ENCODE measurements at regions not wholly inside any gene's neighbourhood (a gene's known extent, or its start where the extent isn't known, plus 50 kb on each side); places are given as distances from the start of the nearest gene placed in this dataset.

DNA sequence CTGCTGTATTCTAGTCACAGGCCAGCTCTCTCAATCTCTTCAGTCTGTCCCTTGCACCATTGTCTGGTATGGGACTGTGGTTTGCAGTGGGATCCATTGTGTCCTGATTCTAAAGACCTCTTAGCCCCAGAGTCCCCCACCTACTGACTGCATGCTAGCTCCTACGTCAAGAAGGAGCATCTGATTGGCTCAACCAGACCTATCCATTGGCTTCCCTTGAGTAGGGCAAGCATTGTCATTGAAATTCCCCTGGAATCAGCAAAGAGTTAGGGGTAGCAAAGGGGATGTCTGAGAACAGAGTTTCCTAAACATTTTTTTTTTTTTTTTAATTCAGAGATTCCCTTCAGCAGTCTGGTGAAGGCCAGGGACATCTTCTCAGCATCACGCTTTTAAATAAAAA lies 175.3 kb upstream of the MPHOSPH6 start:
- no peak for DNase-seq

GRCh38 chr16:82344157-82344556 lies 174.1 kb upstream of the MPHOSPH6 start:
- DNase-seq: no peak

GRCh38 chr16:82341146-82341669 lies 171.2 kb upstream of the MPHOSPH6 start:
- no peak for DNase-seq

DNA sequence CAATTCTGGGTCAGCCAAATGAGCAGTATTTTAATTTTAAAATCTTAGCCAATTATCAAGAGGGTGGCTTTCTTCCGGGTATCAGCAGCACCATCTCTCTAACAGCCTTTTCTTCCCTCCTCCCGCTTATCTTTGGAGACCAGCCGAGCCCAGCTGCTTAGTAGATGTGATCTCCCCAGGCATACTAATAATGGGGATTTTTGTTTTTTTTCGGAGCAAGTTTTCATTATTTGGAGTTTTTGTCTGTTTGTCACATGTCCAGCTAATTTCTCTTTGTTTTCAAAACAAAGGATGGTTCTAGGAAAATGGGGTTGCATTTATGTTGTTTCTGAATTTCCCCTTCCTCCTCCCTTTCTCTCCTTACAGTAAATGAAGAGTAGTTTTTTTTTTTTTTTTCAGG lies 170.5 kb upstream of the MPHOSPH6 start:
- DNase-seq: no peak

DNA sequence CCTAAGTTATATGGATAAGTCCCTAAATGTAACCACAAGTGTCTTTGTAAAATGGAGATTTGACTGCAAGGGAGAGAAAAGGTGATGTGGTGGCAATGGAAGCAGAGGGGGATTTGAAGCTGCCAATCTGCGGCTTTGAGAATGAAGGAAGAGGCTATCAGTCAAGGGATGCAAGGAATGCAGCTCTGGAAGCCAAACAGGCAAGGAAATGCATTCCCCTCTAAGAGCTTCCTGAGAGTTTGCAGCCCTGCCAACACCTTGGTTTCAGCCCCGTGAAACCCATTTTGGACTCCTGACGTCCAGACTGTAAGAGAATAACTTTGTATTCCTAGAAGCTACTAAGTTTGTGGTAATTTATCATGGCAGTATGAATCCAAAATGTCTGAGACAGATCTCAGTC lies 167.3 kb upstream of the MPHOSPH6 start:
- DNase-seq: no peak

DNA sequence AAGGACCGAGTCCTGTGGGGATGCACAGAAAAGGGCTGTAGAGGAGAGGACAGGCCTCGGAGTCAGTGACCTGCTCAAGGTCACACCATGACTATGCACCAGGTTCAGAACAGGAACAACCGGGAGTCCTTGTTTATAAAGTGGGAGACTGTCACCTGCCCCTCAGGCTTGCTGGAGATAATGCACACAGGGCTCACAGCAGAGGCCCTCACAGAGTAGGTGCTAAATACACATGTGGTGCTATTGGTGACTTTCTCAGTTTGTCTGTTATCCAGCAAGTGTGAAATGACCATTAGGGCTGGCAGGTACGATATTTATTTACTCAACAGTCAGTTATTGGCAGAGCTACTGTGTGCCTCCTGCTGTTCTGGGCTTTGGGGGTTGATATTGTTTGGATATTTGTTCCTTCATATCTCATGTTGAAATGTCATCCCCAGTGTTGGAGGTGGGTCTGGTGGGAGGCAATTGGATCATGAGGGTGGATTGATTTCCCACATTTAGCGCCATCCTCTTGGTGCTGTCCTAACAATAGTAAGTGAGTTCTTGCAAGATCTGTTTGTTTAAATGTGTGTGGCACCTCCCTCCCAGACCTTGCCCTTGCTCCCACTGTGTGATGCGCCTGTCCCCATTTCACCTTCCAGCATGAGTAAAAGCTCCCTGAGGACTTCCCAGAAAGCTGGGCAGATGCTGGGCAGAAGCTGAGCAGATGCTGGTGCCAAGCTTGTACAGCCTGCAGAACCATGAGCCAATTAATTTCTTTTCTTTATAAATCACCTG lies 162.1 kb upstream of the MPHOSPH6 start:
- peak; percentile 13 for DNase-seq

GRCh38 chr16:82331397-82331796 lies 161.4 kb upstream of the MPHOSPH6 start:
- peak; percentile 40 for DNase-seq

DNA sequence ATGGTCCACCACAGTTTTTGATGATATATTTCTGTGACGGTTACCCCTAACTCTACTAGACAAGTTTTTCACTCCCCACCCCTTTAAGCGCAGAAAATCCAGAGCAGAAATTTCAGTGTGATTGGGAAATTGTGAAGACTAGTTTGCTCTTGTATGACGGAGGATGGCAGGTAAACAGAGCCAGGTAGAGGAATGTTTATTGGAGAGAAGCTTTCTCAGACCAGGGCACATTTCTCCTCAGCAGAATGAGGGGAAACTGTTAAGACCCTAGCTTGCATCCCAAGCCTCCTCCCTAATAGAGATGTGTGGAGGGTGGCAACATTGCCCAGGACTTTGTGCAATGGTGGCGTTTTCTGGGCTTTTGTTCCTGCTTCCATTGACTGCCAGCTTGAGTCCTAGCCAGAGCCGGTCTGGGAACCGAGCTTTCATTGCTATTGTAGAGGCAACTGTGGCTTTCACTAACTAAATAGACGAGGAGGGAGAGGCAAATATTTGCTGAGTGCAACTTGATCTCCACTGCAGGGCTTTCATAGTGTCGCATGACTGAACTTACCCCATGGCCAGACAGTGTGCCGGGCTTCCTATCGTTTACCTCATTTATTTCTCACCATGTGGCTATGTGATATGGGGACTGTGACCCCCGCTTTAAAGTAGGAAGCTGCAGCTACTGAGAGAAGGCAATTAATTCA lies 159.6 kb upstream of the MPHOSPH6 start:
- peak; percentile 89 for DNase-seq

- no peak for DNase-seq
Measured at GRCh38 chr16:82328881-82329469, 159.0 kb upstream of the MPHOSPH6 start.

DNA sequence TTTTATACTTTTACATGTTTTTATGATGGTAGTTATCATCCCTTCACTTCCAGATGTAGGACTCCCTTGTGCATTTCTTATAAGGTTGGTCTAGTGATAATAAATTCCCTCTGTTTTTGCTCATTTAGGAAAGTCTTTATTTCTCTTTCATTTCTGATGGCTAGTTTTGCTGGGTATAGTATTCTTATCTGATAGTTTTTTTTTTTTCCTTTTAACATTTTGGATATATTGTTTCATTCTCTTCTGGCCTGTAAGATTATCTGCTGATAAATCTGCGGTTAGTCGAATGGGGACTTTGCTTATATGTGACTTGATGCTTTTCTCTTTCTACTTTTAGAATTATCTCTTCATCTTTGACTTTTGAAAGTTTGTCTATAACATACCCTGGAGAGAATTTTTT lies 153.1 kb upstream of the MPHOSPH6 start:
- no peak for DNase-seq

GRCh38 chr16:82322177-82322576 lies 152.2 kb upstream of the MPHOSPH6 start:
- DNase-seq: no peak

- DNase-seq: no peak
Measured at GRCh38 chr16:82319038-82319437, 149.0 kb upstream of the MPHOSPH6 start.

- no peak for DNase-seq
Measured at GRCh38 chr16:82317411-82318167, 147.6 kb upstream of the MPHOSPH6 start.

DNA sequence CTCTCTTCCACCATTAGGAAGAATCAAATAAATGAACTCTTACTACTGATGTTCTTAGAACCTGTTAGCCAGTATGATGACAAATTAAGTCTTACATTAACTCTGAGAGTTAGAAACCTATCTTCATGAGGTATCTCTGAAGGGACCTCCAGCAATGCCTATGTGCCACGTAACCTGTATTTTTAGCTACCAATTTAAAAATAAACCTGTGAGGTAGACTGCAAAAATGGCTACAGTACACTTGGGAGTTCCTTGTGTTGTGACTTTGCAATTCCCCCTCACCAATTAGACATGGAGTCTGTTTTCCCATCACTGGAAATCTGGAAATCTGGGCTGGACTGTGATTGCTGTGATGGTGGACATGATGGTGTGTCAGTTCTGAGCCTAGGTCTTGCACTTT lies 143.7 kb upstream of the MPHOSPH6 start:
- DNase-seq: no peak

- DNase-seq: no peak
Measured at GRCh38 chr16:82311528-82311927, 141.5 kb upstream of the MPHOSPH6 start.

- no peak for DNase-seq
Measured at GRCh38 chr16:82302042-82302727, 132.2 kb upstream of the MPHOSPH6 start.

GRCh38 chr16:82301146-82301755 lies 131.2 kb upstream of the MPHOSPH6 start:
- no peak for DNase-seq

DNA sequence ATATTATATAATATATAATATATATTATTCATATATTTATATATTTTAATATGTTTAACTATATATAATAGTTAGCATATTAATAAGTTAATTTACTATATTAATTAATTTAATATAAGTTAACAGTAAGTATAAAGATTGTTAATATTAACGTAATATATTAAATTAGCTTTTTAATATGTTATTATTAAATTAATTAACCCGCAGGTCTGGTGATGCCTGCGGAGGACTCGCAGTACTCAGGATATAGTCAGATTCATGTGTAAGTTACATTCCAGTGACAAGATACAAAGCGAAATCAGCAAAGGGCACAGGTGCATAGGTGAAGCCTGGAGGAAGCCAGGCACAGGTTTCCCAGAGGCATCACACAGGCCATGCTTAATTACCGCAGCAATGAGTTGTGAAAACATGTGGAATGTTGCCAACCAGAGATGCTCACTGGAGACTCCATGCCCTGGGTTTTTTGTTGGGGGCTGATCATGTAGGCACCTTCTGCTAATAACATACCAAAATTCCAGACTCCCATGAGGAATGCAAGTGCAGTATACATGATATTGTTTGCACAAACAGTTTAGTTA lies 130.4 kb upstream of the MPHOSPH6 start:
- DNase-seq: no peak

GRCh38 chr16:82298472-82298871 lies 128.4 kb upstream of the MPHOSPH6 start:
- no peak for DNase-seq

- no peak for DNase-seq
Measured at GRCh38 chr16:82295290-82296201, 125.5 kb upstream of the MPHOSPH6 start.

- DNase-seq: no peak
Measured at GRCh38 chr16:82293671-82294070, 123.6 kb upstream of the MPHOSPH6 start.

Data from NCI-H2029 treated with DMSO at 0.1 percent for 48 hours (cell line).